MM.1S (cell line): ENCODE measurements at regions not wholly inside any gene's neighbourhood (a gene's known extent, or its start where the extent isn't known, plus 50 kb on each side); places are given as distances from the start of the nearest gene placed in this dataset.

ENCODE experiments used
- DNase-seq: peaks from one replicate; pipeline ENCODE4 v3.0.0-alpha.2; 2015
- H2AFZ ChIP-seq: fragments of 300-600 bp; sonication (generic); 2 replicates; pipeline ENCODE4 v1.6.0; 2016; ENCODE audit warnings: antibody characterized with exemption, low read length
- H3F3A ChIP-seq: fragments of 300-600 bp; sonication (generic); 2 replicates; pipeline ENCODE4 v1.6.1; 2016; ENCODE audit warnings: mild to moderate bottlenecking, antibody characterized with exemption, low read length, moderate library complexity, mixed read lengths; ENCODE audit not compliant: insufficient read depth
- H3K27ac ChIP-seq: fragments of 300-600 bp; sonication (generic); 2 replicates; pipeline ENCODE4 v1.5.1; 2016; ENCODE audit warnings: mild to moderate bottlenecking, low read length
- H3K27me3 ChIP-seq: fragments of 300-600 bp; sonication (generic); replicated peaks from 2 replicates; pipeline ENCODE4 v1.6.0; 2016; ENCODE audit warnings: low read length; ENCODE audit not compliant: insufficient read depth
- H3K36me3 ChIP-seq: fragments of 300-600 bp; sonication (generic); replicated peaks from 2 replicates; pipeline ENCODE4 v1.6.1; 2016; ENCODE audit warnings: mild to moderate bottlenecking, low read length, mixed read lengths; ENCODE audit not compliant: insufficient read depth
- H3K4me1 ChIP-seq: fragments of 300-600 bp; sonication (generic); 2 replicates; pipeline ENCODE4 v1.6.1; 2016; ENCODE audit warnings: low read length, mixed read lengths
- H3K4me2 ChIP-seq: fragments of 300-600 bp; sonication (generic); 2 replicates; pipeline ENCODE4 v1.6.0; 2016; ENCODE audit warnings: low read depth, low read length
- H3K4me3 ChIP-seq: fragments of 300-600 bp; sonication (generic); 2 replicates; pipeline ENCODE4 v1.5.1; 2016; ENCODE audit warnings: low read length, mixed read lengths
- H3K79me2 ChIP-seq: fragments of 300-600 bp; sonication (generic); 2 replicates; pipeline ENCODE4 v1.6.1; 2016; ENCODE audit warnings: mixed run types, low read length, mixed read lengths
- H3K9ac ChIP-seq: fragments of 300-600 bp; sonication (generic); 2 replicates; pipeline ENCODE4 v1.6.1; 2016; ENCODE audit warnings: low read length, mixed read lengths
- H3K9me2 ChIP-seq: fragments of 300-600 bp; sonication (generic); replicated peaks from 2 replicates; pipeline ENCODE4 v1.6.1; 2016; ENCODE audit warnings: mild to moderate bottlenecking, low read length, mixed read lengths; ENCODE audit not compliant: insufficient read depth
- H3K9me3 ChIP-seq: fragments of 300-600 bp; sonication (generic); replicated peaks from 2 replicates; pipeline ENCODE4 v1.6.1; 2016; ENCODE audit warnings: mild to moderate bottlenecking, low read length, mixed read lengths; ENCODE audit not compliant: insufficient read depth
- H4K20me1 ChIP-seq: fragments of 300-600 bp; sonication (generic); 2 replicates; pipeline ENCODE4 v1.6.1; 2016; ENCODE audit warnings: mild to moderate bottlenecking, low read length, moderate library complexity, mixed read lengths; ENCODE audit not compliant: insufficient read depth
- CTCF ChIP-seq: fragments of 300-600 bp; sonication (generic); IDR thresholded peaks from 2 replicates; pipeline ENCODE4 v1.5.1; 2016; ENCODE audit warnings: antibody characterized with exemption, low read length, mixed read lengths
- EZH2 ChIP-seq: fragments of 300-600 bp; sonication (generic); optimal IDR thresholded peaks from 2 replicates; pipeline ENCODE3; 2017; ENCODE audit warnings: low read depth, mild to moderate bottlenecking, antibody characterized with exemption, low read length, mixed read lengths
- EZH2phosphoT487 ChIP-seq: fragments of 300-600 bp; sonication (generic); IDR thresholded peaks from 2 replicates; pipeline ENCODE4 v1.6.1; 2018; ENCODE audit warnings: antibody characterized with exemption, low read length

- H2AFZ ChIP-seq, result no peak overlapping the region
- H4K20me1 ChIP-seq, result no peaks in the 10 kb centered on the region
- H3K9me3 ChIP-seq, result no peaks in the 10 kb centered on the region
- H3K4me1 ChIP-seq, result no peaks in the 10 kb centered on the region
- DNase-seq, result no peak
- TF ChIP-seq EZH2 (no peak), CTCF (no peak)
- H3K4me3 ChIP-seq, result no peak overlapping the region
- no peaks in the 10 kb centered on the region for H3K9me2 ChIP-seq
- H3K9ac ChIP-seq, result no peak overlapping the region
- no peak overlapping the region for H3K27ac ChIP-seq
- no peak overlapping the region for H3K4me2 ChIP-seq
- H3F3A ChIP-seq, result no peaks in the 10 kb centered on the region
- H3K36me3 ChIP-seq, result no peaks in the 10 kb centered on the region
- no peaks in the 10 kb centered on the region for H3K79me2 ChIP-seq
- no peaks in the 10 kb centered on the region for H3K27me3 ChIP-seq
Measured at GRCh38 chr10:111936143-111936542, 247.4 kb downstream of the GPAM start.

DNA sequence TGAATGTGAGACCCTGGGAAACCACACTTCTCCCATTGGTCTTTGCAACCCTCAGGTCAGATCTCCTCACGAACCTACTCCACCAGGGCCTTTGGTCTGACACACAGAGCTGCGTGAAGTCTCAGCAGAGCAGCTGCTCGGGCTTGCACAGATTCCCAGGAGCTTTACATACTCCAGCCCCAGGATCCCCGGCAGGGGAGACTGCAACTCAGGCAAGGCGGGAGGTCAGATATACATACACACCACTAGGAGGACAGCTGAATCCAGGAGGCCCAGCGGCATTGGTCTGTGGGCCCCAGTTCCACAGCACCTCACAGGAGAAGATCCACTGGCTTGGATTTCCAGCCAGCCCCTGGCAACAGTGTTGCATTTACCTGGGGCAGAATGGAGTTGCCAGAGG is 239.2 kb downstream of the GPAM start:
- no peak for DNase-seq
- Histone ChIP-seq H3K4me1 (no peaks in the 10 kb centered on the region), H3K9me2 (no peaks in the 10 kb centered on the region), H4K20me1 (no peaks in the 10 kb centered on the region), H3K4me3 (no peak overlapping the region), H3K36me3 (no peaks in the 10 kb centered on the region), H3K9ac (no peak overlapping the region), H3K9me3 (no peaks in the 10 kb centered on the region), H3F3A (no peaks in the 10 kb centered on the region), H3K79me2 (no peaks in the 10 kb centered on the region), H2AFZ (no peak overlapping the region), H3K4me2 (no peak overlapping the region), H3K27me3 (no peaks in the 10 kb centered on the region), H3K27ac (no peak overlapping the region)
- TF ChIP-seq CTCF (no peak), EZH2 (no peak), EZH2phosphoT487 (no peak)

DNA sequence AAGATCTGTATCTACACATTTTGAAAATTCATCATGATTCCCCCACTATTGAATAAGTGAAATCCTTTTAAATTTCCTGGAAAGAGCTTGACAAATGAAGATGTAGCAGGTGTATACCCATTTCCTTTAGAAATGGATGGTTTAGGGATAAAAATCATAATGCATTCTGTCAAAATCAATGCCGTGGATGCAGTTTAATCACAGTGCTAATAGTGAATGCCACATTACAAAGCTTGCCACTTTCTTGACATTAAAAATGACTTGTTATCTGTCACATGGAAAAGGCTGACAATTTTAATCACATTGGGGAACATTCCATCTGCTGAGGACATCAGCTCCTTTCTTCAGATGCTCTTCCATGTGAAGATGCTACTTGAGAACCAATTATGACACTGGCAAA is 229.6 kb downstream of the GPAM start:
- Histone ChIP-seq H3K9me3 (no peaks in the 10 kb centered on the region), H3K4me1 (no peaks in the 10 kb centered on the region), H3K9ac (no peak overlapping the region), H3K9me2 (no peaks in the 10 kb centered on the region), H3K4me3 (no peak overlapping the region), H3K4me2 (no peak overlapping the region), H3K36me3 (no peaks in the 10 kb centered on the region), H3K27ac (no peak overlapping the region), H4K20me1 (no peaks in the 10 kb centered on the region), H3K27me3 (no peaks in the 10 kb centered on the region), H3F3A (no peaks in the 10 kb centered on the region), H2AFZ (no peak overlapping the region), H3K79me2 (no peaks in the 10 kb centered on the region)
- no peak for DNase-seq
- TF ChIP-seq CTCF, result no peak
- no peak for TF ChIP-seq EZH2phosphoT487
- no peak for TF ChIP-seq EZH2

GRCh38 chr10:111954386-111954785 is 229.2 kb downstream of the GPAM start:
- no peak for DNase-seq
- no peak overlapping the region for H3K4me3 ChIP-seq
- H3K27ac ChIP-seq, result no peak overlapping the region
- no peaks in the 10 kb centered on the region for H3F3A ChIP-seq
- no peaks in the 10 kb centered on the region for H3K9me2 ChIP-seq
- H3K4me1 ChIP-seq, result no peaks in the 10 kb centered on the region
- no peaks in the 10 kb centered on the region for H3K27me3 ChIP-seq
- no peaks in the 10 kb centered on the region for H3K9me3 ChIP-seq
- H2AFZ ChIP-seq, result no peak overlapping the region
- H3K79me2 ChIP-seq, result no peaks in the 10 kb centered on the region
- TF ChIP-seq EZH2phosphoT487, result no peak
- TF ChIP-seq EZH2, result no peak
- no peak for TF ChIP-seq CTCF
- no peak overlapping the region for H3K9ac ChIP-seq
- no peaks in the 10 kb centered on the region for H4K20me1 ChIP-seq
- H3K4me2 ChIP-seq, result no peak overlapping the region
- no peaks in the 10 kb centered on the region for H3K36me3 ChIP-seq
